Stomach smooth muscle (tissue), 2 donors: ENCODE measurements at regions not wholly inside any gene's neighbourhood (a gene's known extent, or its start where the extent isn't known, plus 50 kb on each side); places are given as distances from the start of the nearest gene placed in this dataset.
A peak's percentile ranks its signal among the peaks of the same experiment; 100 is the strongest.

Source experiments
- H3K27ac ChIP-seq: one replicate; pipeline ENCODE4 v1.7.0; 2013; ENCODE audit warnings: mild to moderate bottlenecking, low read length, inconsistent platforms
- H3K27me3 ChIP-seq, 2 donors: one replicate each; pipeline ENCODE4 v1.7.0; 2013; ENCODE audit warnings: low read length in 2 of 2; ENCODE audit not compliant: insufficient read depth in 2 of 2, control insufficient read depth in 1 of 2
- H3K36me3 ChIP-seq, 2 donors: one replicate each; pipeline ENCODE4 v1.7.0; 2013; ENCODE audit warnings: low read length in 2 of 2; ENCODE audit not compliant: control insufficient read depth in 2 of 2, insufficient read depth in 2 of 2
- H3K4me1 ChIP-seq: one replicate; pipeline ENCODE4 v1.7.0; 2013; ENCODE audit warnings: low read length; ENCODE audit not compliant: control insufficient read depth, insufficient read depth
- H3K4me3 ChIP-seq, 2 donors: one replicate each; pipeline ENCODE4 v1.7.0; 2013; ENCODE audit warnings: low read length in 2 of 2
- H3K9ac ChIP-seq, 2 donors: one replicate each; pipeline ENCODE4 v1.7.0; 2013; ENCODE audit warnings: low read length in 2 of 2, mild to moderate bottlenecking in 1 of 2
- H3K9me3 ChIP-seq, 2 donors: one replicate each; pipeline ENCODE4 v1.7.0; 2013; ENCODE audit warnings: low read length in 2 of 2; ENCODE audit not compliant: control insufficient read depth in 2 of 2
- donor health status: healthy.
- donor health status: Pancreatic carcinoma.

DNA sequence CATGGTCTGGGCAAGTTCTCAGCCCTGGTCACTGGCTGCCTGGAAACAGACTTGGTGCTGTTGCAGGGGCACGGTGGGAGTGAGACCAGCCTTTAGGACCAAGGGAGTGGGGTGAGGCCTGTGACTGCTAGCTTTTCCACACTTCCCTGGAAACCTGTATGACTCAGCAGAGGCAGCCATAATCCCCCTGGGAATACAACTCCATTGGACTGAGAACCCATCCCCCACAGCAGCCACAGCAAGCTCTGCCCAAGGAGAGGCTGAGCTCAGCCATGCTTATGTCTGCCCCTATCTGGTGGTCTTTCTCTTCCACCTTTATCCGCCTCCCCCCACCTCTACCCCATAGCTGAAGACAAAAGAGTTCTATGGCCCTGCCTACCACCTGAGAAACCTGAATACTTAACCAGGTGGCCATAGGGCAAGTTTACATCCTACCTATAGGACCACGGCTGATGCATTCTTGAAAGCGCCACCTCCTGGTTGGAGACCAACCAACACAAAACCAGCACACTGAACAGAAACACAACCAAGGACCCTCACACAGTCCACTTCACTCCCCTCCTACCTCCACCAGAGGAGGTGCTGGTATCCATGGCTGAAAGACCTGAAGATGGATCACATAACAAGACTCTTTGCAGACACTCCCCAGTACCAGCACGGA lies 816.2 kb upstream of the SOX9 start:
- Histone ChIP-seq H3K27ac (no peak overlapping the region), H3K27me3 (no peaks in the 10 kb centered on the region), H3K36me3 (no peaks in the 10 kb centered on the region), H3K4me1 (no peaks in the 10 kb centered on the region), H3K9ac (no peak overlapping the region), H3K9me3 (peaks cover 0 to 4% of the 10 kb centered on the region in 2 donors), H3K4me3 (no peak overlapping the region)

- no peaks in the 10 kb centered on the region for H3K4me1 ChIP-seq
- H3K4me3 ChIP-seq, result no peak overlapping the region
- H3K27me3 ChIP-seq, result no peaks in the 10 kb centered on the region
- H3K27ac ChIP-seq, result no peak overlapping the region
- no peaks in the 10 kb centered on the region for H3K36me3 ChIP-seq
- H3K9ac ChIP-seq, result no peak overlapping the region
- no peaks in the 10 kb centered on the region for H3K9me3 ChIP-seq
These were observed 807.0 kb upstream of the SOX9 start for GRCh38 chr17:71313866-71314265.

DNA sequence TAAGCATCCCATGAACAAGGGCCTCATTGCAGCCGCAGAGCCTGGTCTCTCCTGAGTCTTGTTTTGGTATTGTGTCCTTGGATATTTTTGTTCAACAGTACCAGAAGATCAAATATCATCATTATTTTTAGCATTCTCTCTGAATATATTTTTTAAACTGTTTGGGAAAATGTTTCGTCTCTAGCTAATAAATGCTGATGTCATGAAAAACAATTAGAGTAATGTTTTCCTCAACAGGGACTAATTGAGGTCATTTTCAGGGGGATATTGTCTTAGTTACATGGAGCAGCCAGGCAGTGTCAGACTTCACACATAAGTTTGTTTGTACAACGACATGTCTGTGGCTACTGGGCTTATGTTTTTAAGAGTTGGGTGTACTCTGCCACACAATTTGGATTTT lies 805.3 kb upstream of the SOX9 start:
- Histone ChIP-seq H3K4me1 (no peaks in the 10 kb centered on the region), H3K9ac (no peak overlapping the region), H3K27ac (no peak overlapping the region), H3K4me3 (no peak overlapping the region), H3K9me3 (no peaks in the 10 kb centered on the region), H3K27me3 (no peaks in the 10 kb centered on the region), H3K36me3 (no peaks in the 10 kb centered on the region)

GRCh38 chr17:71316176-71316897 lies 804.5 kb upstream of the SOX9 start:
- no peaks in the 10 kb centered on the region for H3K36me3 ChIP-seq
- no peaks in the 10 kb centered on the region for H3K27me3 ChIP-seq
- no peaks in the 10 kb centered on the region for H3K4me1 ChIP-seq
- no peaks in the 10 kb centered on the region for H3K9me3 ChIP-seq
- H3K27ac ChIP-seq, result no peak overlapping the region
- H3K4me3 ChIP-seq, result no peak overlapping the region
- no peak overlapping the region for H3K9ac ChIP-seq

GRCh38 chr17:71320009-71320796 lies 800.6 kb upstream of the SOX9 start:
- Histone ChIP-seq H3K4me3 (no peak overlapping the region), H3K27me3 (no peaks in the 10 kb centered on the region), H3K4me1 (no peaks in the 10 kb centered on the region), H3K36me3 (no peaks in the 10 kb centered on the region), H3K27ac (no peak overlapping the region), H3K9me3 (no peaks in the 10 kb centered on the region), H3K9ac (no peak overlapping the region)

- Histone ChIP-seq H3K4me1 (no peaks in the 10 kb centered on the region), H3K27ac (no peak overlapping the region), H3K9ac (no peak overlapping the region), H3K36me3 (no peaks in the 10 kb centered on the region), H3K9me3 (no peaks in the 10 kb centered on the region), H3K27me3 (no peaks in the 10 kb centered on the region), H3K4me3 (no peak overlapping the region)
These were observed 795.7 kb upstream of the SOX9 start for GRCh38 chr17:71325117-71325516.

GRCh38 chr17:71325886-71326285 lies 794.9 kb upstream of the SOX9 start:
- H3K4me1 ChIP-seq, result no peaks in the 10 kb centered on the region
- no peaks in the 10 kb centered on the region for H3K9me3 ChIP-seq
- H3K27ac ChIP-seq, result no peak overlapping the region
- H3K4me3 ChIP-seq, result no peak overlapping the region
- no peak overlapping the region for H3K9ac ChIP-seq
- H3K27me3 ChIP-seq, result no peaks in the 10 kb centered on the region
- no peaks in the 10 kb centered on the region for H3K36me3 ChIP-seq

DNA sequence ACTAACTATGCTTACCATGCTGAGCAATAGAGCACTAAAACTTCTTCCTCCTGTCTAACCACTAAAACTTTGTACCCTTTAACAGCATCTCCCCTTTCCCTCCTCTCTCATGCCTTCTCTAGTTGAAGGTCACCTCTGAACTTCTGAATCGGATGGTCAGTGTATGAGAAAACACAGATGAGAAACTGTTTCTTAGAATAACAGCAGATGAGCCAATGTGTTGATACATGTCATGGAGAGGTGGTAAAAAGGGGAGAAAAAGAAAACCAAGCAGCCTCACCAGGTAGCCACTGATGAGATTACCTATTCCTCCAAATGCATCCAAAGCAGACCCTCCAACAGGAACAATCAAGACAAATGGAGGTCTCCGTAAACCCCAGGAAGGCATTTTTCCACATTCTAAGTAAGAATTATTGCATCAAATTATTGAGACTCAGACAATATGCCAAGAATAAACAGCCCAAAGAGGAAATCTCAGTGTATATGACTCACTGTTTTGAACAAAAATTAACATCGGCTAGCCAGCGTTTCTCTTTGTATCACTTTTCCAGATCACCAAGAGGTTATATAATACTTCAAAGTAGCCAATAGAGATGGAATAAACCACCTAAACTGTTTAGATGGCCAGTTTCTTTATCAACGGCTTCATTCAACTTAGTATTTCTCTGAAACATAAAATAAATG lies 793.3 kb upstream of the SOX9 start:
- Histone ChIP-seq H3K9me3 (no peaks in the 10 kb centered on the region), H3K4me1 (no peaks in the 10 kb centered on the region), H3K9ac (no peak overlapping the region), H3K27ac (no peak overlapping the region), H3K4me3 (peak overlapping the region in 1 of 2 donors; percentile 25), H3K36me3 (no peaks in the 10 kb centered on the region), H3K27me3 (no peaks in the 10 kb centered on the region)

DNA sequence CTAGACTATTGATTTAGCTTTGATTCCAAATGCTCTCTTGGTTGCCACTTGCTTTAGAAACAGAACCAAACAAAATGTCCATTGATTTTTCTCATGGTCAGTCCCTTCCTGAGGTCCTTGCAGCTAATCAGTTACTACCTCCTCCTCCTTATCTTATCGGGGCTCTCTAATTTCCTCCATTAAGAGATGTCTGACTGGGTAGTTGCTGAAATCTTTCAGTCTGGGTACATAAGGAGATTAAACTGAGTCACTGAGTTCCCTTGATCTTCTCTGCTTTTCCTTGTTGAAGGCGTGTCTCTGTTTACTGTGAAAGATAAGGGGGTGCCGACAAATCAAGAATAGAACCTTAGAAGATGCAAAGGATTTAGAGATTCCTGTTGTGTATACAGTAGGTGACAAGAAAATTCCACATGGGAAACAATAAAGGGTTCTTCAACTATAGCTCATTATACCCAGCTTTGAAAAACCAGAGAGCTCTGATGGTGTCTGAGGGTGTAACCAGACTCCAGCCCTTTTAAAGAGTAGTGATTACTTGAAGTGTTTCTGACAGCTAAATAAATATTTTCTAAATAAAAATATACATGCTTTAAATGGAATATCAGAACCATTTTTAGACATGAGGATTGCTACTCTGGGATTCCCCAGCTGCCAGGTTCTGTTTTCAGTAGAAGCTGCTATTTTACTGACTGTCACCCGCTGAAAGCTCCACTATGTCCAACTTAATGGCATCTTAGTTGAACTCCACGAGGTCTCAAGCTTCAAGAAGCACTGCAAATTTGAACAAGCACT lies 791.3 kb upstream of the SOX9 start:
- Histone ChIP-seq H3K4me1 (no peaks in the 10 kb centered on the region), H3K27ac (no peak overlapping the region), H3K4me3 (no peak overlapping the region), H3K9ac (no peak overlapping the region), H3K36me3 (no peaks in the 10 kb centered on the region), H3K9me3 (no peaks in the 10 kb centered on the region), H3K27me3 (no peaks in the 10 kb centered on the region)

DNA sequence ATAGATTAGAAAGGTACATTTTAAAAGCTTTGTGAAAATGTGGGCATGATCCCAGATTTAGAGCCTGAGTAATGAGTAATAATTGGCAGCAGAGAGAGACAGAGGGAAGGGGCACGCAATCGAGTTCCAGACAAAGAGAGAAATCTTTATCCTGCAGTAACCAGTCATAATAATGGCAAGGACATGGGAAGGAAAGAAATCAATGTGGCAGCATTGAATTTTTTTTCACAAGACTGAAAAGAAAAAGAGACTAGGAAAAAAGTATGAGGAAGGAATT lies 790.8 kb upstream of the SOX9 start:
- H3K36me3 ChIP-seq, result no peaks in the 10 kb centered on the region
- H3K9ac ChIP-seq, result no peak overlapping the region
- H3K27me3 ChIP-seq, result no peaks in the 10 kb centered on the region
- H3K4me3 ChIP-seq, result no peak overlapping the region
- H3K27ac ChIP-seq, result no peak overlapping the region
- no peaks in the 10 kb centered on the region for H3K4me1 ChIP-seq
- H3K9me3 ChIP-seq, result no peaks in the 10 kb centered on the region
